ENCODE measurements at regions not wholly inside any gene's neighbourhood (a gene's known extent, or its start where the extent isn't known, plus 50 kb on each side); places are given as distances from the start of the nearest gene placed in this dataset.
"Not testable (repeated sequence)": the region's sequence is repeated elsewhere in the genome, so short reads cannot be mapped to it uniquely, and the experiment has no call there.

DNA sequence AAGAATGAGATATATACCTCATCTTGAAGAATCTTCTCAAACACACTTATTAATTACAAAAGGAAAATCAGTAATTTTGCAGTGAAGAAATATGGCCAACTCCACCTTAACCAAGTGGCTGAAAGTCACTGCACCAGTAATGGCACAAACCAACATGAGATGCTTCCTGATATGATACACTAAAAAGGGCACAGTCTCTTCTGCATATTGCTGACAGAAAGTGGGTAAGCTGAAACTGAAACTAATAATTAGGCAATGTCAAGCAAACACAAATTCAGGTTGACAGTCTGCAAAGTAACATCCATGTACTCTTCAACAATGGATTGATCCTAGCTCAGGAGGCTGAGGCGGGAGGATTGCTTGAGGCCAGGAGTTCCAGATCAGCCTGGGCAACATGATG, 56.1 kb downstream of the ZNF22 start:
- H3K36me3 ChIP-seq, DNase-seq, H3K9me3 ChIP-seq, H3K27me3 ChIP-seq, H3K4me3 ChIP-seq: not testable (repeated sequence)

DNA sequence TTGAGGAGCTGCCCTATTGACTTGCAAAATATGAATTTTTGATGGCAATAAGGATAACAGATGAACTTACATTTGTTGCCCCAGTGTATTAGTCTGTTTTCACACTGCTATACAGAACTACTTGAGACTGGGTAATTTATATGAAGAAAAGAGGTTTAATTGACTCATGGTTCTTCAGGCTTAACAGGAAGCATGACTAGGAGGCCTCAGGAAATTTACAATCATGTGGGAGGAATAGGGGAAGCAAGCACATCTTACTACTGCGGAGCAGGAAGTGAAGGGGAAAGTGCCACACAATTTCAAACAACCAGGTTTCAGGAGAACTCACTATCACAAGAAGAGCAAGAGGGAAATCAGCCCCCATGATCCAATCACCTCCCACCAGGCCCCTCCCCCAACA, 57.9 kb downstream of the ZNF22 start:
- Histone ChIP-seq H3K9me3 (no peaks in the 10 kb centered on the region), H3K4me3 (no peak overlapping the region), H3K27me3 (no peaks in the 10 kb centered on the region), H3K36me3 (no peaks in the 10 kb centered on the region)
- no peak for DNase-seq

DNA sequence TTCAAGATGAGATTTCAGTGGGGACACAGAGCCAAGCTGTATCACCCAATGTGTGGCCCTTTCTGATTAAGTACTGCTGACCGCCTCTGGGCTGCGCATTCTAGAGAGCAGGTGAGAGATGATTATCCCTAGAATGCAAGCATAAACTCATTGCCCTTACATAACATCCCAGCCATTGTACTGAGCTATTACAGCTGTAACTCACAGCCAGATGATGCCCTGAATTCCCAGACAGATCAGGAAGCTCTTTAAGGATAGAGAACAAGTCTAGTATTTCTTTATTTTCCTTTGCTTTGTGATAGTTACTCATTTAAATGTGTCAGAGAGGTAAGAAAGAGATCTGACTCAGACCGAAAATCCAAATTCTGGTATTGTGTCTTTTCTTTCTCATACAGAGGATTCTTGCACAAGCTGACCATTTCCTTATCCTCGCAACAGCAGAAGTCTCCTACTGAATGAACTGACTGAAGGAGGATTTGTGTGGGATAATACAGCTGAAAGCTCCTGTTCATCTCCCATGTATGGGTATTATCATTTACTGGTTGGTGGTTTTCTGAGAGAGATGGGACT, 58.4 kb downstream of the ZNF22 start:
- Histone ChIP-seq H3K4me3 (no peak overlapping the region), H3K36me3 (no peaks in the 10 kb centered on the region), H3K27me3 (no peaks in the 10 kb centered on the region), H3K9me3 (no peaks in the 10 kb centered on the region)
- DNase-seq, result no peak

GRCh38 chr10:45059632-45060031, 58.9 kb downstream of the ZNF22 start:
- no peak overlapping the region for H3K4me3 ChIP-seq
- H3K27me3 ChIP-seq, result no peaks in the 10 kb centered on the region
- no peaks in the 10 kb centered on the region for H3K36me3 ChIP-seq
- no peaks in the 10 kb centered on the region for H3K9me3 ChIP-seq
- no peak for DNase-seq

GRCh38 chr10:45061982-45062381, 61.3 kb downstream of the ZNF22 start:
- H3K4me3 ChIP-seq, result no peak overlapping the region
- no peak for DNase-seq
- H3K27me3 ChIP-seq, result peaks cover 6% of the 10 kb centered on the region; the same call in 1 of the 2 replicates
- H3K9me3 ChIP-seq, result no peaks in the 10 kb centered on the region
- no peaks in the 10 kb centered on the region for H3K36me3 ChIP-seq

- H3K4me3 ChIP-seq, result no peak overlapping the region
- H3K9me3 ChIP-seq, result no peaks in the 10 kb centered on the region
- H3K27me3 ChIP-seq, result peaks cover 6% of the 10 kb centered on the region; the same call in 1 of the 2 replicates
- no peak for DNase-seq
- no peaks in the 10 kb centered on the region for H3K36me3 ChIP-seq
Observed at GRCh38 chr10:45063591-45064231, 63.0 kb downstream of the ZNF22 start.

DNA sequence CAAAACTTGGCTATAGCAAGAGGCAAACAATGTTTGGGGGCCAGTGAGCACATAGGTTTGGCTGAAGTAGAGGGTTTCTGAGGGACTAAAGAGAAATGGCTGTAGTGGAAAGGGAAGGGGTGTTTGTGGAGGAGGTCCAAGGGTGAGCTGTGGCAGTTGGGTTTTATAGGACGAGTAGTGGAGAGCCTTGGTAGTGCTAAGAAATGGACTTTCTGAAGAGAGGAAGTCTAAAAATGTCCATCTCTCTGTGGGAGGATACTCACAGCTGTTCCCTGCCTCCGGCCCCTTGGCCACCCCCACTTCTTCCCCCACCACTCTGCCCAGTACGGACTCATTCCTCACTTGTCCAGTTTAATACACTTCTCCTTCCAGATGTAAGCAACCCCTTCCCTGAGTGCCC, 64.3 kb downstream of the ZNF22 start:
- Histone ChIP-seq H3K9me3 (no peaks in the 10 kb centered on the region), H3K4me3 (no peak overlapping the region), H3K36me3 (no peaks in the 10 kb centered on the region), H3K27me3 (peaks cover 6% of the 10 kb centered on the region; the same call in 1 of the 2 replicates)
- no peak for DNase-seq

- peaks cover 6% of the 10 kb centered on the region; the same call in 1 of the 2 replicates for H3K27me3 ChIP-seq
- H3K9me3 ChIP-seq, result no peaks in the 10 kb centered on the region
- H3K4me3 ChIP-seq, result no peak overlapping the region
- no peaks in the 10 kb centered on the region for H3K36me3 ChIP-seq
- no peak for DNase-seq
Observed at GRCh38 chr10:45071043-45071813, 70.5 kb downstream of the ZNF22 start.

- Histone ChIP-seq H3K36me3 (no peaks in the 10 kb centered on the region), H3K4me3 (no peak overlapping the region), H3K9me3 (no peaks in the 10 kb centered on the region), H3K27me3 (no peaks in the 10 kb centered on the region)
- no peak for DNase-seq
Observed at GRCh38 chr10:45075216-45075615, 74.5 kb downstream of the ZNF22 start.

DNA sequence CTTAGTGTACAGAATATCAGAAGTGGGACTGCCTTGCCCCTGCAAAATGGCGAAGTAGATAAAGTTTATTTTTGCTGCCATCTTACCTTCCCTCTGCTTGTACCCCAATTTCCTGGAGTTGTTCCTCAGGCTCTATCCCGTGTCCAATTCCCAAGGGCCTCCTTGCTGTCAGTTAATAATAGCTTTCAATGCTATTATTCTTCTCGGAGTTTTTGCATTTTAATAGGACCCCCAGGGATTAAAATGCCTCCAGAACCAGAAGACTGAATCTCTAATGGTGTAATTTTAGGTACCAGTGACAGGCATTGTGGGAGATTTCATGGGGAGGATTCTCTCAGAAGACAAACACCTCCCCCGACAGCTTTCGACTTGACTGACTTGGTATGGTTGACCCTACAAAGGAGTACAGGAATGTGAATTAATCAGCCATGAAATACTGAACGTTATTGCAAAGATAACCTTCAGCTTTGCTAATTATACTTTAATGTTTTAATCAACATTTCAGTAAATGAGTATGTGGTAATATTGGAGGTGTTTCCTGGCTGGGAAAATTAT, 75.2 kb downstream of the ZNF22 start:
- H3K27me3 ChIP-seq, result no peaks in the 10 kb centered on the region
- no peaks in the 10 kb centered on the region for H3K36me3 ChIP-seq
- no peak for DNase-seq
- H3K4me3 ChIP-seq, result no peak overlapping the region
- no peaks in the 10 kb centered on the region for H3K9me3 ChIP-seq

- DNase-seq, result no peak
- Histone ChIP-seq H3K4me3 (no peak overlapping the region), H3K36me3 (no peaks in the 10 kb centered on the region), H3K27me3 (no peaks in the 10 kb centered on the region), H3K9me3 (no peaks in the 10 kb centered on the region)
Observed at GRCh38 chr10:45076891-45077290, 76.2 kb downstream of the ZNF22 start.

GRCh38 chr10:45080331-45080730, 79.6 kb downstream of the ZNF22 start:
- H3K9me3 ChIP-seq, result no peaks in the 10 kb centered on the region
- H3K4me3 ChIP-seq, result no peak overlapping the region
- H3K36me3 ChIP-seq, result no peaks in the 10 kb centered on the region
- H3K27me3 ChIP-seq, result no peaks in the 10 kb centered on the region
- peak; percentile 5 for DNase-seq

DNA sequence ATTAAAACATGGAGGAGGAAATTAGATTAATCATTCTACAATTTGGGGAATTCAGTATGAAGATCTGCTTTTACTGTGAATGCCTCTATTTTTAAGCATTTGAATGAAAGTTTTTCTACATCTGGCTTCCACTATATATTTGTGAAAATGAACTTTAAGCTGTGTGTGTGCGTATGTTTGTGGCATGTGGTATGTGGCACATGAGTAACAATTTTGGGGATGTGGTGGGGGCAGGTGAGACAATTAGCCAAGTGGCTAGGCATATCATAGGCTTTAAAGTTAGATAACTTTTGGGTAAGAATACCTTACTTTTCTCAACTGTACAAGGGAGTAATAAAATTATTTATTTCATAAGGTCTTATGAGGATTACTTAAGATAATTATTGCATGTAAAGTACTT, 81.5 kb downstream of the ZNF22 start:
- no peaks in the 10 kb centered on the region for H3K27me3 ChIP-seq
- no peaks in the 10 kb centered on the region for H3K9me3 ChIP-seq
- DNase-seq, result no peak
- H3K36me3 ChIP-seq, result no peaks in the 10 kb centered on the region
- no peak overlapping the region for H3K4me3 ChIP-seq

DNA sequence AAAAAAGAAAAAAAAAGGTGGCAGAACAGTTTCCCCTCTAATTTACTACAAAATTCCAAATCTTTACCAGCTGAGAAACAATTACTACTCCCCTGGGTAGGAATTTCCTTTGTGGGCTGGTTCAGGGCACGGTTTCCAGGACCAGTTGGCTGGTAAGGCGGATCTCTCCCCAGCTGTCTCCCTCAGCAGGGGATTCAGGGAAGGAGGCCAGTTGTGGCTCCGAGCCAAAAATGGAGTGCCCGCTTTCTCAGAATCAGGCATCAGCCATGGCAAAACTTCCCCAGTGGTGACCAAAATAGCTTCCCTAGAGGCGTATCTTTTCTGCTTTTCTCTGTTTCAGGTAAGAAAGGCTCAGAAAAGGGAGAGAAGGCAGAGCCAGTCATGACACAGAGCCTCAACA, 91.2 kb downstream of the ZNF22 start:
- no peak overlapping the region for H3K4me3 ChIP-seq
- H3K9me3 ChIP-seq, result no peaks in the 10 kb centered on the region
- DNase-seq, result no peak
- peaks cover 5% of the 10 kb centered on the region; the same call in 1 of the 2 replicates for H3K27me3 ChIP-seq
- H3K36me3 ChIP-seq, result no peaks in the 10 kb centered on the region

DNA sequence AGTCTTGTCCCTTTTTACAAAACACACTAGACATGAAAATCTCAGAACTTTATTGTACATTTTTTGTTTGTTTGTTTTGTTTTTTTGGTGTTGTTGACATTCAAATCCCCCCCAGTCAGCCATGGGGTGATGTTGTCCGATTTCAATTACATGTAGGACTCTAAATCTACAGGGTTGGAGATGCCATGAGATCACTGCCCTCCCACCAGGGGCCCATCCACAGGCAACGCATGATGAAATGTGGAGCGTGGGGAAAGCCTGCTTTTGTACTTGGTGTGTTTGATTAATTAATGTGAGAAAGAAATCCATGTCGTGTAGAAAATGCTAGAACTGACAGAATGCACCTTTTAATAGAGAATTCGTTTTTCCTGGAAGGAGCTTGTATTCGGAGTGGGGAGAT, 93.2 kb downstream of the ZNF22 start:
- no peak overlapping the region for H3K4me3 ChIP-seq
- peaks cover 9% of the 10 kb centered on the region for H3K27me3 ChIP-seq
- DNase-seq, result no peak
- H3K36me3 ChIP-seq, result no peaks in the 10 kb centered on the region
- H3K9me3 ChIP-seq, result no peaks in the 10 kb centered on the region

GRCh38 chr10:45095286-45095685, 94.6 kb downstream of the ZNF22 start:
- DNase-seq, result no peak

DNA sequence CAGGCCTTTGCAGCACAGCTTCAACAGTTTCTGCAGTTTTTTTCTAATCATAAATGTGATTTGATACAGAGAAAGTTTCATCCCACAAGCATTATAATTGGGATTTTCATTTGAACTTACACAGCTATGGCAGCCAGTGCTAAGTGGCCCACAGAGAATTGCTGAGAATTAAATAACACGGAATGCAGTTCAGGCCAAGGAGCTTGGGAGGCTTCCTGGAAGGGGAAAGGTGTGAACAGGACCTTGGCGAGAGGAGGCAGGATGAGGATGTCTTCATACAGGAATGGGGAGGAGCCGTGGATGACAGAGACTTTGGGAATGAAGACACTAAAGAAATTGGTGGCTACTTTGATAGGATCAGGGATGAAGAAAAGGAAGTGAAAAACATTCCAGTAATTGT, 95.3 kb downstream of the ZNF22 start:
- Histone ChIP-seq H3K36me3 (no peaks in the 10 kb centered on the region), H3K9me3 (no peaks in the 10 kb centered on the region), H3K4me3 (no peak overlapping the region), H3K27me3 (peaks cover 17% of the 10 kb centered on the region; the same call in 1 of the 2 replicates)
- no peak for DNase-seq

More at GRCh38 chr10:45095286-45095685, 94.6 kb downstream of the ZNF22 start:
- Histone ChIP-seq H3K27me3 (peaks cover 15% of the 10 kb centered on the region; the same call in 1 of the 2 replicates), H3K36me3 (no peaks in the 10 kb centered on the region), H3K9me3 (no peaks in the 10 kb centered on the region), H3K4me3 (no peak overlapping the region)

Data from MG63 (cell line).